GM18499 (cell line): ENCODE measurements at regions not wholly inside any gene's neighbourhood (a gene's known extent, or its start where the extent isn't known, plus 50 kb on each side); places are given as distances from the start of the nearest gene placed in this dataset.
"Not testable (repeated sequence)": the region's sequence is repeated elsewhere in the genome, so short reads cannot be mapped to it uniquely, and the experiment has no call there.

ENCODE experiments used
- ATAC-seq: cut with Tn5 transposase; IDR thresholded peaks from one replicate; pipeline ENCODE4 v1.9.1; 2021; ENCODE audit warnings: moderate number of reproducible peaks; ENCODE audit not compliant: insufficient read depth, unreplicated experiment

- no peak for ATAC-seq
Observed at GRCh38 chr2:8587251-8587791, 94.5 kb upstream of the ID2 start.

DNA sequence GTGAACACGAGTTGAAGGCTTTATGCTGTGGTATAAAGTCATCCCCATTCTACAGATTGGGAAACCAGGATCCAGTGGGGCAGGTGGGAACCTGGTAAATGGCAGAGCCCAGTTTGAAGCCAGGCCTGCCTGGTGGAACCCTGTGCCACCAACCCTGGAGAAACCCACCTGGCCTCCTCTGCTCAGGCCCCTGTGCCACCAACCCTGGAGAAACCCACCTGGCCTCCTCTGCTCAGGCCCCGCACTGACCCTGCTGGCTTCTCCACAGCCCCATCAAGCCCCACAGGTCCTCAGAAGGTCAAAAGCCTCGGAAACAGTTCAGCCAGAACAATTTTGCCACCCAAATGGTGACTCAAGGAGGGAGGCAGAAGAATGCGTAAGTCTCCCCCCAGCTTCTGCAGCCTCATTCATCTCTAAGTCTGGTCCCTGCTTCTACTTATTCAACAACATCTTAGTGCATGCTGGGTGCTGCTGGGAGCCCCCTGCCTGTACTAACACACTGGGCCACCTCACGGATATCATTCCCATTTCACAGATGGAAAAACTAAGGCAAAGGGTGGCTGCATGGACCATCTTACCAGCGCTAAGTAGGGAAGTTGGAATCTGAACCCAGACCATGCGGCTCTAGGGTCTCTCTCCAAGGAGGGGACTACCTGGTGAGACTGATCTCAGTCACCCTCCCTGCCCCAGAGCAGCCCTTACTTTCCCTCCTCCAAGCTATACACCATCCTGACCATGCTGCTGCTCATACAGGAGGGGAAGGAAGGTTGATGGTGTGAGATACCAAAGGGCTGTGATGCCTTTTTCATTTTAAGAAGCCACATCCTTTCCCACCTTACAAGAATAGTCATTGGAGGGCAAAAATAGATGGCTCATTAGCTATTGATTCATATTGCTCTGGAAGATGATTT lies 93.7 kb upstream of the ID2 start:
- no peak for ATAC-seq

DNA sequence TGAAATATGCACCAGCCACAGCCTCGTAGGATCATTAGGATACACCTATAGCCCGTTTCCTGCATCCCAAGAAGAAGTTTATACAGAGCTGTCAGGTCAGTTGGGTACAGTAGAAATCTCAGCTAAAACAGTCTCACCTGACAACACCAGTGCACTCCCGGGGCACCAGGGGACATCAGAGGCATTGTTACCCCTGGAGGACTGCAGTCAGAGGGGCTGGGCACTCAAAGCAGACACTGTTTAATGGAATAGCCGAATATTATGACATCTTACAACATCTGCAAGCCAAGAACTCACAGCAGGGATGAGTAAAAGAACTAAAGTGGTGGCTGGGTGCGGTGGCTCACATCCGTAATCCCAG lies 93.0 kb upstream of the ID2 start:
- ATAC-seq, result no peak

DNA sequence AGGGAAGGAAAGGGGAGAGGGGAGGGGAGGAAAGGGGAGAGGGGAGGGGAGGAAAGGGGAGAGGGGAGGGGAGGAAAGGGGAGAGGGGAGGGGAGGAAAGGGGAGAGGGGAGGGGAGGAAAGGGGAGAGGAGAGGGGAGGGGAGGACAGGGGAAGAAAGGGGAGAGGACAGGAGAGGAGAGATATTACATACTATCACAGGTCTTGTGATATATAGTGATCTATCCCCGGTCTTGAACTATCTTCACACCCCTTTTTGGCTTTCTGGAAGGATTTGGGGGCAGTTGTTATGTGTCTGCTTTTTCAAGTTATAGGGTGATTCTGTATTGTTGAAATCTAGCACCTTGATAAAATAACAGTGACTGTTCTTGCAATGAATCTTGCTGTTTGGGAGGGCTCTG lies 92.1 kb upstream of the ID2 start:
- ATAC-seq, result no peak

GRCh38 chr2:8590938-8591337 lies 90.9 kb upstream of the ID2 start:
- no peak for ATAC-seq

DNA sequence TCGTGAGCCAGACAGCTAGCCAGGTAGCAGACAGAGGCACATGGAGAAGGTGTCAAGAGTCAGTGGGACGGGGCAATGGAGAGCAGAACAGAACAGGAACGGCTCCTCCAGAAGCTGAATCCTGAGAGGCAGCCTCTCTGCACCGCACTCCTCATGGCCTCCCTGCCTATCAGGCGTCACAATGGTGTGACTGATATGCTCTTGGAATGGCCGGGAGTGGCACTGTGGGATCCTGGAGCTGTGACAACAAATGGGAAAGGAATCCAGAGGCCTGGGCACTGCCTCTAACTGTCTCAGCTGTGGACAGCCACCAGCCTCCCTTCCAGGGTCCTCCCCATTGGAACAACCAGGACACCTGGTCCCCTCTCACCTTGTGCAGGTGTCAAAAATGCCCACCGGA lies 89.1 kb upstream of the ID2 start:
- ATAC-seq, result no peak

GRCh38 chr2:8593243-8593642 lies 88.6 kb upstream of the ID2 start:
- no peak for ATAC-seq

- ATAC-seq, result no peak
Observed at GRCh38 chr2:8594731-8595427, 87.0 kb upstream of the ID2 start.

GRCh38 chr2:8595428-8595805 lies 86.4 kb upstream of the ID2 start:
- ATAC-seq, result no peak

DNA sequence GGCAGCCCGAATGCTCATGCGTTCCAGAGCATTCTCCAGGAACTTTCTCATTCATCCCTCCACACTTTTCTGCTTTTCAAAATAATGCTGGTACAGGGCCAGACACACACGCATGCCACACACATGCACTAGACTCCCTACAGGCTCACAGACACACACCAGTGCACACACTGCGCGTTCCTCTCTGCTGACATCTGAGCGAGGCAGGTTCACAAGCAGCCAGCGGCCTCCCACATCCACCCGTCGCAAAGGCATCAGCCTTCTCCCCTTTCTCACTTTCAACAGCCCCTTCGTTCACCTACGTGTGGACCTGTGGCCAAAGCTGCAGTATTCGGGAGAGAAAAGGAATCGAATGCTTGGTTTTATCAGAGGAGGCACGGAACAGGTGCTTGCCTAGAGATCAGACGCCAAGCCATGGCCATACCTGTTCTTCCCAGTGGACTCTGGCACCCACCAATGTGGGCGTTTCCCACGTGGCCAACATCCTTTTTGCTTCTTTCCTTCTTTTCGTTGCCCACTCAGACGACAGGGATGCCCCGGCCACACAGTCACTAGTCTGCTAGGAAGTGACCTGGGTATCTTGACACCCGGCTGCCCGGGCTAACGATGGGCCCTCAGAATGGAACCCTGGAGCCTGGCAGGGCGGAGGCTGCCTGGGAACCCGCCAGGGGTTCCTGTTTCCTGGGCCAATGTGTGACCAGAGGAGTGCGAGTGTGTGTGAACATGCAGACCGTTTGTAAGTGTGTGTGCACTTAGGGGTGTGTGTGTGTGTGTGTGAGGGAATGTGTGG lies 85.8 kb upstream of the ID2 start:
- no peak for ATAC-seq

GRCh38 chr2:8597094-8597493 lies 84.8 kb upstream of the ID2 start:
- ATAC-seq, result no peak

DNA sequence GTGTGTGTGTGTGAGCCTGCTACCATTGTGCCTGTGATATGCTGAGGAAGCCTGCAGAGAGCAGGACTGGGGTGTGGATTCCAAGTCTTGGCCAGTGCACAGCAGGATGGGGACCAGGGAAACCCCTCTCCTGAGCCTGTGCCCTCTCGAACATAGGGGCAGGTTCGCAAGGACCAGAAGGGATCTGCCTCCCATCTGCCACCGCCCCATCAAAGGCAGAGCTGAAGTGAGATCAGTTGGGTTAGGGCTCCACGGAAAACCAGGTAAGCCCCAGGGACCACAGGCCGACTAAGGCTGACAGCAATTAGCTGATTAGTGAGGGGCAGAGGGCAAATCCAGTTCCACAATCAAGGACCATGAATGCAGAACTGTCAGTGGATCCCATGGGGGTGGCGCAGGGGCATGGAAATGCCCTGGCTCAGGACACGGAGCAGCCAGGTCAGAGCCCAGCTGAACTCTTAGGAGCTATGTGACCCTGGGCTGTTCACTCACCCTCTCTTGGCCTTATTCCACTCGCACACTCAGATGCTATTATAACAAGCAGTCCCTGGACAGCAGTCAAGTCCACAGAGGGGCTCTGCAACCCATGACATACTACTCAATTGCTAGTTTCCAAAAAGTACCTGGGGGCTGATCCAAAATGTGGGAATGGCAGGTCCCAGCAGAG lies 84.2 kb upstream of the ID2 start:
- ATAC-seq, result no peak

- no peak for ATAC-seq
Observed at GRCh38 chr2:8598295-8599165, 83.3 kb upstream of the ID2 start.

- ATAC-seq, result no peak
Observed at GRCh38 chr2:8599421-8600242, 82.2 kb upstream of the ID2 start.

DNA sequence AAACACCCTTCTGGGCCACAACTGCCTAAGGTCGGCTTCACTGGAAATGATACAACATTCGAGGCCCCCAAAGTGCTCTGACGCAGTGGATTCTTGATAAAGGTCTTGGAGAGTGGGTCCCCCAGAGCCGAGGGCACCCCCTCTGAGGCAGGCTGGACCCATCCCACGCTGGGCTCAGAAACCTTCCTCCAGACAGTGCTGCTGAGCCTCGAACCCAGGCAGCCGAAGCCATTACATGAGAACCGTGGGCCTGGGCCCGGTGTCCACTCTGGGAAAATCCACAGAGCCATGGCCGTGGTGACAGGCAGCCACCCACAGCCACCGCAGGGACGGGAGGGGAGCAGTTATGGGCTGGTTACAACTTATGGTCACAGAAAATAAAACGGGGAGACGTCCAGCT lies 81.4 kb upstream of the ID2 start:
- ATAC-seq, result no peak

GRCh38 chr2:8602809-8603208 lies 79.0 kb upstream of the ID2 start:
- peak; percentile 40 for ATAC-seq

GRCh38 chr2:8603356-8603755 lies 78.5 kb upstream of the ID2 start:
- ATAC-seq, result not testable (repeated sequence)

GRCh38 chr2:8604262-8604661 lies 77.6 kb upstream of the ID2 start:
- no peak for ATAC-seq
